Tibial nerve (tissue), 4 donors: ENCODE measurements at regions not wholly inside any gene's neighbourhood (a gene's known extent, or its start where the extent isn't known, plus 50 kb on each side); places are given as distances from the start of the nearest gene placed in this dataset.

ENCODE experiments used
- CTCF ChIP-seq, 5 experiments: fragments of 200-600 bp in 3 of 5; fragments of 450-650 bp in 2 of 5; sonication (generic) in 3 of 5; IDR thresholded peaks; one replicate each; pipeline ENCODE4 v1.5.1; 2016 to 2019; ENCODE audit warnings: antibody characterized with exemption in 5 of 5, mild to moderate bottlenecking in 3 of 5, moderate library complexity in 2 of 5
- EP300 ChIP-seq, 2 donors: sonication (generic); formaldehyde crosslinking; IDR thresholded peaks; one replicate each; pipeline ENCODE4 v1.6.1; 2017; ENCODE audit warnings: antibody characterized with exemption in 2 of 2, mild to moderate bottlenecking in 1 of 2

GRCh38 chr10:75342397-75342796 lies 59.2 kb downstream of the ZNF503 start:
- TF ChIP-seq CTCF (IDR thresholded peaks at IDR 0.05) = no peak
- no peak for TF ChIP-seq EP300 (IDR thresholded peaks at IDR 0.05)
